ENCODE measurements at regions not wholly inside any gene's neighbourhood (a gene's known extent, or its start where the extent isn't known, plus 50 kb on each side); places are given as distances from the start of the nearest gene placed in this dataset.

GRCh38 chr9:24381205-24381604 is 164.5 kb downstream of the IZUMO3 start:
- TF ChIP-seq POLR2A (IDR thresholded peaks at IDR 0.05) (no peak), POLR2AphosphoS5 (IDR thresholded peaks at IDR 0.05) (no peak)
- TF ChIP-seq, protein P1, sequence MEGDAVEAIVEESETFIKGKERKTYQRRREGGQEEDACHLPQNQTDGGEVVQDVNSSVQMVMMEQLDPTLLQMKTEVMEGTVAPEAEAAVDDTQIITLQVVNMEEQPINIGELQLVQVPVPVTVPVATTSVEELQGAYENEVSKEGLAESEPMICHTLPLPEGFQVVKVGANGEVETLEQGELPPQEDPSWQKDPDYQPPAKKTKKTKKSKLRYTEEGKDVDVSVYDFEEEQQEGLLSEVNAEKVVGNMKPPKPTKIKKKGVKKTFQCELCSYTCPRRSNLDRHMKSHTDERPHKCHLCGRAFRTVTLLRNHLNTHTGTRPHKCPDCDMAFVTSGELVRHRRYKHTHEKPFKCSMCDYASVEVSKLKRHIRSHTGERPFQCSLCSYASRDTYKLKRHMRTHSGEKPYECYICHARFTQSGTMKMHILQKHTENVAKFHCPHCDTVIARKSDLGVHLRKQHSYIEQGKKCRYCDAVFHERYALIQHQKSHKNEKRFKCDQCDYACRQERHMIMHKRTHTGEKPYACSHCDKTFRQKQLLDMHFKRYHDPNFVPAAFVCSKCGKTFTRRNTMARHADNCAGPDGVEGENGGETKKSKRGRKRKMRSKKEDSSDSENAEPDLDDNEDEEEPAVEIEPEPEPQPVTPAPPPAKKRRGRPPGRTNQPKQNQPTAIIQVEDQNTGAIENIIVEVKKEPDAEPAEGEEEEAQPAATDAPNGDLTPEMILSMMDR (IDR thresholded peaks at IDR 0.05 in 8 of 11, conservative IDR thresholded peaks at IDR 0.05 in 3 of 11), result no peak
- H3K9me3 ChIP-seq, result peaks cover 0 to 44% (median 18%) of the 10 kb centered on the region in 8 donors
- no peak for DNase-seq
- H3K27ac ChIP-seq, result no peak overlapping the region
- H3K4me1 ChIP-seq, result no peaks in the 10 kb centered on the region
- WGBS, 5 donors, result 65 to 92% (median 70%) methylated on average over 1 of the region's 1 CpG
- H3K27me3 ChIP-seq (replicated peaks in 1 of 7), result no peaks in the 10 kb centered on the region
- H3K4me3 ChIP-seq, result no peak overlapping the region
- no peaks in the 10 kb centered on the region for H3K36me3 ChIP-seq
- intact Hi-C loops (cut with DNase I; ENCODE audit: low total_unique reads), result no loop called here

DNA sequence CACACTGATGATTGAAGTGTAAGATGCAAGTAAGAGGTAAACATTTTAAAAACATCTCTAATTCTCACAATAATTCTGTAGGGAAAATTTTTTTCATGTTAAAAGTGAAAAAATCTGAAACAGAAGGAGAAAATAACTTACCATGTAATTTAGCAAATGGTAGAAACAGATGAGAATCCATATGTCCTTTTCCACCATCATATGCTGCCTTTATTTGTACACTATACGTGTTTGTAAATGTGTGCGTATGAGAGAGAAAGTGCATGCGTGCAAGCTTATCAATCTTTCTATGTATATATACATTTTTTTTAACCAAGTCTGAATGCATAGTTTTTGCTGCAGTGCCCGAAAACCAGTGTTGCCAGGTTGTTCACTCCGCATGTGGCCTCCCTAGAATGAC is 186.7 kb downstream of the IZUMO3 start:
- no peaks in the 10 kb centered on the region for H3K27me3 ChIP-seq (replicated peaks in 1 of 7)
- no peaks in the 10 kb centered on the region for H3K4me1 ChIP-seq
- no peak overlapping the region for H3K4me3 ChIP-seq
- no peaks in the 10 kb centered on the region for H3K36me3 ChIP-seq
- intact Hi-C loops (cut with DNase I; ENCODE audit: low total_unique reads), result no loop called here
- TF ChIP-seq POLR2A (IDR thresholded peaks at IDR 0.05) (no peak), POLR2AphosphoS5 (IDR thresholded peaks at IDR 0.05) (no peak)
- TF ChIP-seq, protein P1 (IDR thresholded peaks at IDR 0.05 in 8 of 11, conservative IDR thresholded peaks at IDR 0.05 in 3 of 11), result no peak
- no peak overlapping the region for H3K27ac ChIP-seq
- no peak for DNase-seq
- WGBS, 5 donors, result 89 to 95% (median 91%) methylated on average over 5 of the region's 5 CpGs
- peaks cover 0 to 74% (median 58%) of the 10 kb centered on the region in 8 donors for H3K9me3 ChIP-seq

DNA sequence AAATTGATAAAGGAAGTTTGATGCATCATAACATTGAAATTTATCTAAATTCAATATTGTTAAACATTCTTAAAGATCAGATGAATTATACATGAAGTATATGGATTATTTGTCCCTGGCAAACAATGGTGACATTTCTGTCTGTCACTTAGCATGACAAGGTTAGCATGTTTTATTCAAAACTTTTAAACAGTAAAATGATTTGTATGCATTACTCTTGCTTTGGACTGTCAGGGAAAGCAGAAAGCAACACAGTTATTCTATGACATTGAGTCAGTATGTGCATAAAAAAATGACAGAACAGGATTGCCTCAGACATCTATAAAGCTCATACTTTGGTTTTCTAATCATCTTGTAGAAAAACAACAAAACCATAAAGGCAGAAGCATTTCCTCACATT is 193.7 kb downstream of the IZUMO3 start:
- H3K9me3 ChIP-seq, result peaks cover 0 to 21% (median 13%) of the 10 kb centered on the region in 8 donors
- DNase-seq, result no peak
- no peak overlapping the region for H3K4me3 ChIP-seq
- H3K4me1 ChIP-seq, result no peaks in the 10 kb centered on the region
- TF ChIP-seq POLR2AphosphoS5 (IDR thresholded peaks at IDR 0.05) (no peak), POLR2A (IDR thresholded peaks at IDR 0.05) (no peak)
- TF ChIP-seq, protein P1 (IDR thresholded peaks at IDR 0.05 in 8 of 11, conservative IDR thresholded peaks at IDR 0.05 in 3 of 11), result no peak
- H3K27ac ChIP-seq, result no peak overlapping the region
- H3K36me3 ChIP-seq, result no peaks in the 10 kb centered on the region
- no peaks in the 10 kb centered on the region for H3K27me3 ChIP-seq (replicated peaks in 1 of 7)
- intact Hi-C loops (cut with DNase I; ENCODE audit: low total_unique reads), result no loop called here

- Histone ChIP-seq H3K27me3 (replicated peaks in 1 of 7) (no peaks in the 10 kb centered on the region), H3K9me3 (peaks cover 0 to 19% (median 11%) of the 10 kb centered on the region in 8 donors), H3K27ac (no peak overlapping the region), H3K4me1 (no peaks in the 10 kb centered on the region), H3K36me3 (no peaks in the 10 kb centered on the region), H3K4me3 (no peak overlapping the region)
- no peak for TF ChIP-seq POLR2AphosphoS5 (IDR thresholded peaks at IDR 0.05)
- TF ChIP-seq, protein P1 (IDR thresholded peaks at IDR 0.05 in 8 of 11, conservative IDR thresholded peaks at IDR 0.05 in 3 of 11), result no peak
- no peak for TF ChIP-seq POLR2A (IDR thresholded peaks at IDR 0.05)
- WGBS, 5 donors, result 73 to 86% (median 76%) methylated on average over 2 of the region's 2 CpGs
- DNase-seq, result no peak
- intact Hi-C loops (cut with DNase I; ENCODE audit: low total_unique reads), result no loop called here
Observed at GRCh38 chr9:24351258-24351657, 194.4 kb downstream of the IZUMO3 start.
